B cell (primary cell): ENCODE measurements at regions not wholly inside any gene's neighbourhood (a gene's known extent, or its start where the extent isn't known, plus 50 kb on each side); places are given as distances from the start of the nearest gene placed in this dataset.

Experiments
- EZH2 ChIP-seq: IDR thresholded peaks from 2 replicates; pipeline ENCODE4 v1.6.1; 2012; ENCODE audit warnings: borderline replicate concordance, low read depth, mild to moderate bottlenecking, moderate library complexity, low read length; ENCODE audit not compliant: insufficient read depth, poor library complexity, severe bottlenecking
- TF ChIP-seq, protein P1 (sequence below): fragments of 200-600 bp; IDR thresholded peaks from one replicate; pipeline ENCODE4 v1.8.0; 2022; ENCODE audit warnings: antibody characterized with exemption, mild to moderate bottlenecking

DNA sequence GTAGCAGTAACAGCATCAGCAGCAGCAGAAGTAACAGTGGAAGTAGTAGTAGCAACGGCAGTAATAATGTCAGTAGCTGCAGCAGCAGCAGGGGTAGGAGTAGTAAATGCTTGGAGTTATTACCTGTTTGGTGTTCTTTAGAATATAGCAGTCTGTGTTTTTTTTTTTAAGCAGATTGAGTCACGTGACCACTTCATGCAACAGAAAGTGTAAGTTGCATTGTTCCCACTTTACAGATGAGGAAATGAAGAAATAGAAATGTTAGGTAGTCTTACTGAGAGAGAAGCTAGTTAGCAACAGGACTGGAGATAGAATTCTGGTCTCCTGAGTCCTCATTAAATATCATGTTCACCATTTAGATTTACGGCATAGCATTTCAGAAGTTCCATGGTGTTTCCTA, 358.2 kb downstream of the HAPSTR1 start:
- no peak for TF ChIP-seq EZH2
- TF ChIP-seq, protein P1, sequence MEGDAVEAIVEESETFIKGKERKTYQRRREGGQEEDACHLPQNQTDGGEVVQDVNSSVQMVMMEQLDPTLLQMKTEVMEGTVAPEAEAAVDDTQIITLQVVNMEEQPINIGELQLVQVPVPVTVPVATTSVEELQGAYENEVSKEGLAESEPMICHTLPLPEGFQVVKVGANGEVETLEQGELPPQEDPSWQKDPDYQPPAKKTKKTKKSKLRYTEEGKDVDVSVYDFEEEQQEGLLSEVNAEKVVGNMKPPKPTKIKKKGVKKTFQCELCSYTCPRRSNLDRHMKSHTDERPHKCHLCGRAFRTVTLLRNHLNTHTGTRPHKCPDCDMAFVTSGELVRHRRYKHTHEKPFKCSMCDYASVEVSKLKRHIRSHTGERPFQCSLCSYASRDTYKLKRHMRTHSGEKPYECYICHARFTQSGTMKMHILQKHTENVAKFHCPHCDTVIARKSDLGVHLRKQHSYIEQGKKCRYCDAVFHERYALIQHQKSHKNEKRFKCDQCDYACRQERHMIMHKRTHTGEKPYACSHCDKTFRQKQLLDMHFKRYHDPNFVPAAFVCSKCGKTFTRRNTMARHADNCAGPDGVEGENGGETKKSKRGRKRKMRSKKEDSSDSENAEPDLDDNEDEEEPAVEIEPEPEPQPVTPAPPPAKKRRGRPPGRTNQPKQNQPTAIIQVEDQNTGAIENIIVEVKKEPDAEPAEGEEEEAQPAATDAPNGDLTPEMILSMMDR: no peak
